ENCODE measurements at regions not wholly inside any gene's neighbourhood (a gene's known extent, or its start where the extent isn't known, plus 50 kb on each side); places are given as distances from the start of the nearest gene placed in this dataset.

DNA sequence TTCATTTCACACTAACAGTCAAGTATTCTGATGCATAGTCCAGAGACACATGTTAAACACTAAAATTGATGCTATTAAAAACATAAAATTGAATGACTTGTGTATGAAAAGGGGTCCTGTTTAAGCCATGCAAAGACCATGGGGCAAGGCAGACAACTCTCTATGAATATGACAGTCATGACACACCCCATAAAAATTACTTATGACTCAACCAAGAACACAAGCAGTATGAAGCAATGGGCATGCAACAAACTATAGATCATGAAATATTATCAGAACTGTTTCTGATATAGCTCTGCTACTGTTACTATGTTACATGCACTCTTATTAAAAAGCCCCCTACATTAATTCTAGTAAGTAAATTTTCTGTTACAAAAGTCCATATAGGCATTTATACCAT lies 57.5 kb upstream of the ZCCHC13 start:
- Histone ChIP-seq H3K4me1 (ENCODE audit: control insufficient read depth in 1 of 2, insufficient read depth in 2 of 2, low read length in 2 of 2) (peaks cover 4 to 7% of the 10 kb centered on the region in 2 experiments), H3K36me3 (ENCODE audit: control insufficient read depth in 1 of 2, insufficient read depth in 2 of 2, low read length in 2 of 2) (peaks cover 6 to 10% of the 10 kb centered on the region in 2 experiments), H3K23ac (ENCODE audit: low read length) (no peak overlapping the region), H2AFZ (ENCODE audit: insufficient read depth, low read length, poor library complexity) (no peak overlapping the region), H4K8ac (ENCODE audit: low read depth, low read length) (no peak overlapping the region), H2AK5ac (ENCODE audit: low read length) (no peak overlapping the region), H3K9me3 (ENCODE audit: insufficient read depth, low read depth, low read length) (no peaks in the 10 kb centered on the region), H3K14ac (ENCODE audit: low read length) (no peak overlapping the region), H3K9ac (ENCODE audit: low read length) (no peak overlapping the region), H4K12ac (ENCODE audit: low read depth, low read length) (no peak overlapping the region), H3K4me2 (ENCODE audit: low read length) (no peak overlapping the region), H3K79me2 (ENCODE audit: control insufficient read depth, insufficient read depth, low read length, poor library complexity) (no peaks in the 10 kb centered on the region), H2BK5ac (ENCODE audit: low read depth, low read length, poor library complexity) (no peak overlapping the region), H3K4me3 (ENCODE audit: low read depth, low read length) (no peak overlapping the region), H2BK120ac (ENCODE audit: insufficient read depth, low read length, poor library complexity) (no peak overlapping the region), H3K79me1 (ENCODE audit: low read length) (peaks cover 5% of the 10 kb centered on the region), H4K91ac (ENCODE audit: low read depth, low read length) (no peak overlapping the region), H2BK12ac (ENCODE audit: low read length) (no peak overlapping the region), H3K27me3 (ENCODE audit: insufficient read depth, low read length) (no peaks in the 10 kb centered on the region), H3K27ac (ENCODE audit: low read depth, low read length) (no peak overlapping the region), H3K4ac (ENCODE audit: low read depth, low read length) (no peak overlapping the region), H3K18ac (ENCODE audit: low read length) (no peak overlapping the region)
- peak in 1 of 2 donors; percentile 33 for DNase-seq

DNA sequence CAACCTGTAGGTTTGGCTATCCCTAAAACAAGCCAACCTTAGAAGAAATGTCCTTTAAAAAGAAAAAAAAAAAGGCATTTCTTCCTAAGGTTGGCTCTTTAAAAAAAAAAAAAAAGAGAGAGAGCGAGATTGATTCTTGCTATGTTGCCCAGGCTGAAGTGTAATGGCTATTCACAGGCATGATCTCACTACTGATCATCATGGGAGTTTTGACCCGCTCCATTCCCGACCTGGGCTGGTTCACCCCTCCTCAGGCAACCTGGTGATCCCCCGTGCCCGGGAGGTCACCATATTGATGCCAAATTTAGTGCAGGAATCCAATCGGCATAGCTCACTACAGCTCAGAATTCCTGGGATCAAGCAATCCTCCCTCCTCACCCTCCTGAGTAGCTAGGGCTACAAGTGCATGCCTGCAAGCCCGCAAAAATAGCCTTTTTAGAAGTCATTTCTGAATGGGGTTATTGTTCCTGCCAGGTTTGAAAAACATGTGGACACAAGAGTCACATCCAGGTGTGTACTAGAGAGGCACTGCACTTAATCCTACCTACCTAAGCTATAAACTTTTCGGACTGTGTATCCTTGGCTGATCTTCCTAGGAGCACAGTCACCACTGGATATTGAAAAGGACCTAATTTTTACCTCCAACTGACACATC lies 61.4 kb upstream of the ZCCHC13 start:
- no peaks in the 10 kb centered on the region for H3K9me3 ChIP-seq (ENCODE audit: insufficient read depth, low read depth, low read length)
- no peaks in the 10 kb centered on the region for H3K4me1 ChIP-seq (ENCODE audit: control insufficient read depth in 1 of 2, insufficient read depth in 2 of 2, low read length in 2 of 2)
- H3K18ac ChIP-seq (ENCODE audit: low read length), result no peak overlapping the region
- no peaks in the 10 kb centered on the region for H3K79me1 ChIP-seq (ENCODE audit: low read length)
- H3K4me3 ChIP-seq (ENCODE audit: low read depth, low read length), result no peak overlapping the region
- no peak overlapping the region for H3K4ac ChIP-seq (ENCODE audit: low read depth, low read length)
- H3K23ac ChIP-seq (ENCODE audit: low read length), result no peak overlapping the region
- no peak overlapping the region for H3K4me2 ChIP-seq (ENCODE audit: low read length)
- no peak overlapping the region for H2BK5ac ChIP-seq (ENCODE audit: low read depth, low read length, poor library complexity)
- H2AK5ac ChIP-seq (ENCODE audit: low read length), result no peak overlapping the region
- H3K36me3 ChIP-seq (ENCODE audit: control insufficient read depth in 1 of 2, insufficient read depth in 2 of 2, low read length in 2 of 2), result peaks cover 7 to 15% of the 10 kb centered on the region in 2 experiments
- peak overlapping the region; percentile 23 for H4K8ac ChIP-seq (ENCODE audit: low read depth, low read length)
- H4K91ac ChIP-seq (ENCODE audit: low read depth, low read length), result no peak overlapping the region
- H3K9ac ChIP-seq (ENCODE audit: low read length), result no peak overlapping the region
- no peak overlapping the region for H3K27ac ChIP-seq (ENCODE audit: low read depth, low read length)
- no peak overlapping the region for H3K14ac ChIP-seq (ENCODE audit: low read length)
- no peak for DNase-seq
- no peak overlapping the region for H2AFZ ChIP-seq (ENCODE audit: insufficient read depth, low read length, poor library complexity)
- no peaks in the 10 kb centered on the region for H3K27me3 ChIP-seq (ENCODE audit: insufficient read depth, low read length)
- peak overlapping the region; percentile 3 for H4K12ac ChIP-seq (ENCODE audit: low read depth, low read length)
- no CpG with 5 or more reads among the region's 8 CpGs for WGBS (ENCODE audit: extremely low coverage, insufficient coverage, insufficient read length)
- no peaks in the 10 kb centered on the region for H3K79me2 ChIP-seq (ENCODE audit: control insufficient read depth, insufficient read depth, low read length, poor library complexity)
- H2BK12ac ChIP-seq (ENCODE audit: low read length), result no peak overlapping the region
- no peak overlapping the region for H2BK120ac ChIP-seq (ENCODE audit: insufficient read depth, low read length, poor library complexity)

DNA sequence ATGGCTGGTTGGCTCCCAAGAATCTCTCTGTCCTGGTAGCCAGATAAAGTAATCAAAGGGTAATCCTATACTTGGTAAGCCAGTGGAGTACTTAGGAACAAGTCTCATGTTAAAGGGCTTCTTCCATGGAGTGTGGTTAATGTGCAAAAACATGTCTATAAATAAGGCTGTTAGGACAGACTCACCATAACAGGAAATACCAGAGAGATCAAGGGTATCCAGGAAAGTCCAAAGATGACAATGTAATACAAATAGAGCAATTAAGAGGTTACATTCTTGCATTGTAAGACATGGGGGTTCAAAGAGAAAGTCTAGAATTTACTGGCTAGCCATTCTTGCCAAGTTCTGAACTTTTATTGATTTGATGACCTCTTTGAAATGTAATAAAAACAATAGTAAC lies 61.9 kb upstream of the ZCCHC13 start:
- H3K79me2 ChIP-seq (ENCODE audit: control insufficient read depth, insufficient read depth, low read length, poor library complexity), result no peaks in the 10 kb centered on the region
- no peaks in the 10 kb centered on the region for H3K79me1 ChIP-seq (ENCODE audit: low read length)
- no peak overlapping the region for H3K4me3 ChIP-seq (ENCODE audit: low read depth, low read length)
- H2BK5ac ChIP-seq (ENCODE audit: low read depth, low read length, poor library complexity), result no peak overlapping the region
- H3K14ac ChIP-seq (ENCODE audit: low read length), result no peak overlapping the region
- H3K9me3 ChIP-seq (ENCODE audit: insufficient read depth, low read depth, low read length), result no peaks in the 10 kb centered on the region
- no peak overlapping the region for H2AFZ ChIP-seq (ENCODE audit: insufficient read depth, low read length, poor library complexity)
- peaks cover 7 to 15% of the 10 kb centered on the region in 2 experiments for H3K36me3 ChIP-seq (ENCODE audit: control insufficient read depth in 1 of 2, insufficient read depth in 2 of 2, low read length in 2 of 2)
- H3K9ac ChIP-seq (ENCODE audit: low read length), result no peak overlapping the region
- no peak overlapping the region for H2BK120ac ChIP-seq (ENCODE audit: insufficient read depth, low read length, poor library complexity)
- H3K4me2 ChIP-seq (ENCODE audit: low read length), result no peak overlapping the region
- no peak overlapping the region for H3K27ac ChIP-seq (ENCODE audit: low read depth, low read length)
- H4K91ac ChIP-seq (ENCODE audit: low read depth, low read length), result no peak overlapping the region
- no peak overlapping the region for H3K4ac ChIP-seq (ENCODE audit: low read depth, low read length)
- no peak overlapping the region for H2AK5ac ChIP-seq (ENCODE audit: low read length)
- H3K23ac ChIP-seq (ENCODE audit: low read length), result no peak overlapping the region
- H3K4me1 ChIP-seq (ENCODE audit: control insufficient read depth in 1 of 2, insufficient read depth in 2 of 2, low read length in 2 of 2), result no peaks in the 10 kb centered on the region
- no peak overlapping the region for H4K8ac ChIP-seq (ENCODE audit: low read depth, low read length)
- no peak overlapping the region for H4K12ac ChIP-seq (ENCODE audit: low read depth, low read length)
- no peak overlapping the region for H2BK12ac ChIP-seq (ENCODE audit: low read length)
- no peak overlapping the region for H3K18ac ChIP-seq (ENCODE audit: low read length)
- no peaks in the 10 kb centered on the region for H3K27me3 ChIP-seq (ENCODE audit: insufficient read depth, low read length)
- DNase-seq, result no peak

DNA sequence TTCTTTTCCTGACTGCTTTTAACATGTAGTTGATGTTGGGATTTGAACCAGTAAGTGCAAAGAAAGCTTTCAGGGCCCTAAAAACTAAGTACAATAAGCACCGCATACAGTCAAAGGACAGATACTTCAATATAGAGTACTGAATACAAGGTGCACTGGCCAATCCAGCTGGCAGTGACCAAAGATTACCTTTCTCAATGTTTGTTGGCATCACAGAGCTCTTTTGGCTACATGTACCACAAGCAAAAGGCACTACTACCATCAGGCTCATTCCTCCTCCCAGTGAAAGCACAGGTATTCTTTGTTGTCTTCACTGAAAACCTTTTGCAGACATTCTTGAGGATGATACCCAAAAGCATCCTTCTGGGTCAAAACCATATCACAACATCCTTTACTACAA lies 65.2 kb upstream of the ZCCHC13 start:
- Histone ChIP-seq H3K27me3 (ENCODE audit: insufficient read depth, low read length) (no peaks in the 10 kb centered on the region), H2AK5ac (ENCODE audit: low read length) (no peak overlapping the region), H3K79me1 (ENCODE audit: low read length) (no peaks in the 10 kb centered on the region), H3K4me3 (ENCODE audit: low read depth, low read length) (no peak overlapping the region), H3K27ac (ENCODE audit: low read depth, low read length) (no peak overlapping the region), H4K12ac (ENCODE audit: low read depth, low read length) (no peak overlapping the region), H3K36me3 (ENCODE audit: control insufficient read depth in 1 of 2, insufficient read depth in 2 of 2, low read length in 2 of 2) (peaks cover 7 to 15% of the 10 kb centered on the region in 2 experiments), H2AFZ (ENCODE audit: insufficient read depth, low read length, poor library complexity) (no peak overlapping the region), H2BK120ac (ENCODE audit: insufficient read depth, low read length, poor library complexity) (no peak overlapping the region), H3K14ac (ENCODE audit: low read length) (no peak overlapping the region), H3K4ac (ENCODE audit: low read depth, low read length) (no peak overlapping the region), H2BK12ac (ENCODE audit: low read length) (no peak overlapping the region), H4K91ac (ENCODE audit: low read depth, low read length) (no peak overlapping the region), H3K4me1 (ENCODE audit: control insufficient read depth in 1 of 2, insufficient read depth in 2 of 2, low read length in 2 of 2) (no peaks in the 10 kb centered on the region), H3K79me2 (ENCODE audit: control insufficient read depth, insufficient read depth, low read length, poor library complexity) (no peaks in the 10 kb centered on the region), H4K8ac (ENCODE audit: low read depth, low read length) (no peak overlapping the region), H3K9me3 (ENCODE audit: insufficient read depth, low read depth, low read length) (no peaks in the 10 kb centered on the region), H3K23ac (ENCODE audit: low read length) (no peak overlapping the region), H3K9ac (ENCODE audit: low read length) (no peak overlapping the region), H3K18ac (ENCODE audit: low read length) (no peak overlapping the region), H3K4me2 (ENCODE audit: low read length) (no peak overlapping the region), H2BK5ac (ENCODE audit: low read depth, low read length, poor library complexity) (no peak overlapping the region)
- no peak for DNase-seq
- WGBS (ENCODE audit: extremely low coverage, insufficient coverage, insufficient read length), result no CpG with 5 or more reads among the region's 1 CpG

Measured in trophoblast cell (in vitro differentiated cells and primary cell).